Natural killer cell (primary cell): ENCODE measurements at regions not wholly inside any gene's neighbourhood (a gene's known extent, or its start where the extent isn't known, plus 50 kb on each side); places are given as distances from the start of the nearest gene placed in this dataset.

Experiments
- ATAC-seq, 3 donors: fragments of 150-1000 bp in 2 of 3; fragments of 200-7000 bp in 1 of 3; cut with Tn5 transposase; 1 replicate in 1 of 3; 2 replicates in 2 of 3; pipeline ENCODE4 v1.10.0; 2021; ENCODE audit warnings: mild to moderate bottlenecking in 2 of 3, moderate library complexity in 2 of 3
- DNase-seq, 2 donors: peaks; one replicate each; pipeline versions ENCODE4 v3.0.0 to v3.0.0-alpha.2; 2013 to 2021; ENCODE audit warnings: mixed read lengths in 1 of 2
- H3K27ac ChIP-seq: one replicate; pipeline ENCODE4 v1.5.1; 2013; ENCODE audit warnings: mild to moderate bottlenecking, low read length
- H3K27me3 ChIP-seq: one replicate; pipeline ENCODE4 v1.6.1; 2013; ENCODE audit warnings: low read length; ENCODE audit not compliant: control insufficient read depth, insufficient read depth
- H3K36me3 ChIP-seq: one replicate; pipeline ENCODE4 v1.6.1; 2013; ENCODE audit warnings: low read length; ENCODE audit not compliant: control insufficient read depth, insufficient read depth
- H3K4me1 ChIP-seq: one replicate; pipeline ENCODE4 v1.6.1; 2013; ENCODE audit warnings: low read length; ENCODE audit not compliant: control insufficient read depth, insufficient read depth
- H3K4me3 ChIP-seq: one replicate; pipeline ENCODE4 v1.5.1; 2013; ENCODE audit warnings: low read length
- H3K9me3 ChIP-seq: one replicate; pipeline ENCODE4 v1.6.1; 2013; ENCODE audit warnings: low read length; ENCODE audit not compliant: control insufficient read depth, insufficient read depth
- H3K27ac Mint-ChIP-seq, 2 donors: one replicate each; pipeline ENCODE4 v1.8.0; 2022; ENCODE audit warnings: mild to moderate bottlenecking in 2 of 2, mixed read lengths in 2 of 2, moderate library complexity in 1 of 2
- H3K27me3 Mint-ChIP-seq, 2 donors: one replicate each; pipeline ENCODE4 v1.8.0; 2022; ENCODE audit warnings: low read depth in 2 of 2, mixed read lengths in 2 of 2
- H3K36me3 Mint-ChIP-seq: one replicate; pipeline ENCODE4 v1.8.0; 2022; ENCODE audit warnings: mixed read lengths
- H3K4me1 Mint-ChIP-seq, 2 donors: one replicate each; pipeline ENCODE4 v1.8.0; 2022; ENCODE audit warnings: mixed read lengths in 2 of 2
- H3K4me3 Mint-ChIP-seq: one replicate; pipeline ENCODE4 v1.8.0; 2022; ENCODE audit warnings: mild to moderate bottlenecking, moderate library complexity, mixed read lengths
- H3K9me3 Mint-ChIP-seq, 2 donors: one replicate each; pipeline ENCODE4 v1.8.0; 2022; ENCODE audit warnings: mixed read lengths in 2 of 2
- WGBS: methylation state at CpG from one replicate; pipeline ENCODE4 v1.1.7; 2013; ENCODE audit warnings: missing lambda C conversion rate; ENCODE audit not compliant: insufficient coverage; 5-methylcytosine and 5-hydroxymethylcytosine counted together
- intact Hi-C: fragments of 100-400 bp; cut with micrococcal nuclease; formaldehyde crosslinking; loops from one replicate; pipeline ENCODE4 v1.14.2; 2022
- TF ChIP-seq, protein P1 (sequence below): fragments of 200-600 bp; IDR thresholded peaks from one replicate; pipeline ENCODE4 v1.8.0; 2022; ENCODE audit warnings: antibody characterized with exemption

DNA sequence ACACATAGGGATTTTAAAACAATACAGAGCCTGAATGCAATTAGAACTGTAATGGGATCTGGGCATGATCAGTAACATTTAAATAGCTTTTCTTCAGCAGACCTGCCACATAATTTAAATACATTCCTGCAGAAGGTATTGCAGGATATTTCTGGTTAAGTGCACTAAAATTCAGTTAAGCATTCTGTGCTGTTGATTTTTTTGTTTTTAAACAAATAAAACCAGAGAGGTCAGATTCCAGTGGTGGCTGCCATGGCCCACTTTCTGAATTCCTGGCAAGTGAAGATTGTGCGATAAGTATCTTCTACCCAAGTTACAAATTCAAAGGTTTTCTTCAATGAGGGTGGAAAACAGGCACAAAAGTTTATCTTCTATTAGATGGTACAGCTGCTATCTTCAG, 98.7 kb downstream of the RAP2B start:
- intact Hi-C loops = loop anchor here (10.0 kb wide), 1 partner anchor 56 kb away; no protein-coding TSS in a partner anchor
- Mint-ChIP-seq H3K4me1 (peaks cover 39 to 41% of the 10 kb centered on the region in 2 donors), H3K27me3 (no peaks in the 10 kb centered on the region), H3K36me3 (no peaks in the 10 kb centered on the region), H3K27ac (no peak overlapping the region), H3K9me3 (no peaks in the 10 kb centered on the region), H3K4me3 (no peak overlapping the region)
- 100% methylated on average over 1 of the region's 1 CpG for WGBS
- Histone ChIP-seq H3K36me3 (no peaks in the 10 kb centered on the region), H3K9me3 (no peaks in the 10 kb centered on the region), H3K4me1 (no peaks in the 10 kb centered on the region), H3K27me3 (no peaks in the 10 kb centered on the region), H3K4me3 (no peak overlapping the region), H3K27ac (no peak overlapping the region)
- TF ChIP-seq, protein P1, sequence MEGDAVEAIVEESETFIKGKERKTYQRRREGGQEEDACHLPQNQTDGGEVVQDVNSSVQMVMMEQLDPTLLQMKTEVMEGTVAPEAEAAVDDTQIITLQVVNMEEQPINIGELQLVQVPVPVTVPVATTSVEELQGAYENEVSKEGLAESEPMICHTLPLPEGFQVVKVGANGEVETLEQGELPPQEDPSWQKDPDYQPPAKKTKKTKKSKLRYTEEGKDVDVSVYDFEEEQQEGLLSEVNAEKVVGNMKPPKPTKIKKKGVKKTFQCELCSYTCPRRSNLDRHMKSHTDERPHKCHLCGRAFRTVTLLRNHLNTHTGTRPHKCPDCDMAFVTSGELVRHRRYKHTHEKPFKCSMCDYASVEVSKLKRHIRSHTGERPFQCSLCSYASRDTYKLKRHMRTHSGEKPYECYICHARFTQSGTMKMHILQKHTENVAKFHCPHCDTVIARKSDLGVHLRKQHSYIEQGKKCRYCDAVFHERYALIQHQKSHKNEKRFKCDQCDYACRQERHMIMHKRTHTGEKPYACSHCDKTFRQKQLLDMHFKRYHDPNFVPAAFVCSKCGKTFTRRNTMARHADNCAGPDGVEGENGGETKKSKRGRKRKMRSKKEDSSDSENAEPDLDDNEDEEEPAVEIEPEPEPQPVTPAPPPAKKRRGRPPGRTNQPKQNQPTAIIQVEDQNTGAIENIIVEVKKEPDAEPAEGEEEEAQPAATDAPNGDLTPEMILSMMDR = no peak
- no peak for ATAC-seq
- DNase-seq = no peak

DNA sequence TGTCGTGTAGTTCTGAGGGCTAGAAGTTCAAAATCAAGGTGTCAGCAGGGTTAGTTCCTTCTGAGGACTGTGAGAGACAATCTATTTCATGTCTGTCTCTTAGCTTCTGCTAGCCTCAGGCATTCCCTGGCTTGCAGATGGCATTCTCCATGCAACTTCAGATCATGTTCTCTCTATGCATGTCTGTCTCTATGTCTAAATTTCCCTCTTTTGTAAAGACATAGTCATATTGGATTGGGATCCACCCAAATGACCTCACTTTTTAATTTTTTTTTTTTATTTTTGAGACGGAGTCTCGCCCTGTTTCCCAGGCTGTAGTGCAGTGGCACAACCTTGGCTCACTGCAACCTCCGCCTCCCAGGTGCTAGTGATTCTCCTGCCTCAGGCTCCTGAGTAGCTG, 104.6 kb downstream of the RAP2B start:
- no peak overlapping the region for H3K4me3 Mint-ChIP-seq
- H3K36me3 ChIP-seq = no peaks in the 10 kb centered on the region
- H3K9me3 ChIP-seq = no peaks in the 10 kb centered on the region
- H3K36me3 Mint-ChIP-seq = no peaks in the 10 kb centered on the region
- no peak overlapping the region for H3K27ac ChIP-seq
- no peak for ATAC-seq
- no peak overlapping the region for H3K4me3 ChIP-seq
- H3K27ac Mint-ChIP-seq = no peak overlapping the region
- no peaks in the 10 kb centered on the region for H3K27me3 ChIP-seq
- no peaks in the 10 kb centered on the region for H3K9me3 Mint-ChIP-seq
- 95% methylated on average over 4 of the region's 4 CpGs for WGBS
- DNase-seq = no peak
- TF ChIP-seq, protein P1 = no peak
- no peaks in the 10 kb centered on the region for H3K4me1 ChIP-seq
- H3K4me1 Mint-ChIP-seq = peaks cover 22 to 34% of the 10 kb centered on the region in 2 donors
- no peaks in the 10 kb centered on the region for H3K27me3 Mint-ChIP-seq
- intact Hi-C loops = loop anchor here (10.0 kb wide), 1 partner anchor 62 kb away; no protein-coding TSS in a partner anchor

DNA sequence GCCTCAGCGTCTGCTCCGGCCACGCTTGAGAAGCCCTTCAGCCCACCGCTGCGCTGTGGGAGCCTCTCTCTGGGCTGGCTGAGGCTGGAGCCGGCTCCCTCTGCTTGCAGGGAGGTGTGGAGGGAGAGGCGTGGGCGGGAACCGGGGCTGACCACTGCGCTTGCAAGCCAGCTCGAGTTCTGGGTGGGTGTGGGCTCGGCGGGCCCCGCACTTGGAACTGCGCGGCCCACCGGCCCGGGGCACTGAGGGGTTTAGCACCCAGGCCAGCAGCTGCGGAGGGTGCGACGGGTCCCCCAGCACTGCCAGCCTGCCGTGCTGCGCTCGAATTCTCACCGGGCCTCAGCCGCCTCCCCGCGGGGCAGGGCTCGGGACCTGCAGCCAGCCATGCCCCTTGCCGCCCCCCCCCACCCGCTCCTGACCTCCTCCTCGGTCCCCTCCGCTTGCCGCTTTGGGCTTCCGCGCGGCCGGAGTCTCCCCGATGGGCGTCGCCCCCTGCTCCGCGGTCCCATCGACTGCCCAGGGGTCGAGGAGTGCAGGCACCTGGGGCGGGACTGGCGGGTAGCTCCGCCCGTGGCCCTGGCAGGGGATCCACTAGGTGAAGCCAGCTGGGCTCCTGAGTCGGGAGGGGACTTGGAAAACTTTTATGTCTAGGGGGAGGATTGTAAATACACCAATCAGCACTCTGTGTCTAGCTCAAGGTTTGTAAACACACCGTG, 106.7 kb downstream of the RAP2B start:
- Mint-ChIP-seq H3K4me3 (no peak overlapping the region), H3K27me3 (no peaks in the 10 kb centered on the region), H3K9me3 (no peaks in the 10 kb centered on the region), H3K4me1 (peaks cover 36 to 48% of the 10 kb centered on the region in 2 donors), H3K36me3 (no peaks in the 10 kb centered on the region), H3K27ac (no peak overlapping the region)
- Histone ChIP-seq H3K4me3 (no peak overlapping the region), H3K4me1 (peaks cover 6% of the 10 kb centered on the region), H3K27me3 (no peaks in the 10 kb centered on the region), H3K27ac (no peak overlapping the region), H3K9me3 (no peaks in the 10 kb centered on the region), H3K36me3 (no peaks in the 10 kb centered on the region)
- DNase-seq = no peak
- ATAC-seq = no peak
- TF ChIP-seq, protein P1 = no peak
- intact Hi-C loops = loop anchor here (10.0 kb wide), 1 partner anchor 64 kb away; no protein-coding TSS in a partner anchor
- 97% methylated on average over 51 of the region's 51 CpGs for WGBS

DNA sequence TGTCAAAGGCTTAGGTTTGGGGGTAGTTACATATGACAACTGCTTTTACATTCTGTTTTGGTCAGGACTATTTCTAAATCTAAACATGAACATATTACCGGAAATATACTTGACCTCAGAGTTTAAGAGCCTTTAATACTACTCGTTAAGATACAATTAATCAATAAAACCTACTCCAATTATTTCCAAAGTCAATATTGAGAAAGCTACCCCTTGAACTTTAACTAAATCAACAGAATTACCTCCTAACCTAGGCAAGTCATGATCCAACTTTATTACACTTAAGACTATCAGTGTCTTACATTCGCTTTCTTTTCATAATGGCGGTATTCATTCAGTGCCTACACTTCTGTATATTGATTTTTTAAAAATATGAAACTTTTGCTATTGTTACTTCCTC, 107.7 kb downstream of the RAP2B start:
- Histone ChIP-seq H3K4me3 (no peak overlapping the region), H3K27me3 (no peaks in the 10 kb centered on the region), H3K9me3 (no peaks in the 10 kb centered on the region), H3K36me3 (no peaks in the 10 kb centered on the region), H3K4me1 (peaks cover 6% of the 10 kb centered on the region), H3K27ac (no peak overlapping the region)
- Mint-ChIP-seq H3K27ac (no peak overlapping the region), H3K27me3 (no peaks in the 10 kb centered on the region), H3K9me3 (no peaks in the 10 kb centered on the region), H3K4me1 (peaks cover 31 to 44% of the 10 kb centered on the region in 2 donors), H3K4me3 (no peak overlapping the region), H3K36me3 (no peaks in the 10 kb centered on the region)
- no peak for ATAC-seq
- WGBS = 100% methylated on average over 2 of the region's 4 CpGs
- TF ChIP-seq, protein P1 = no peak
- no peak for DNase-seq
- intact Hi-C loops = loop anchor here (10.0 kb wide), 1 partner anchor 65 kb away; no protein-coding TSS in a partner anchor
